SU-DHL-6 (cell line): ENCODE measurements at regions not wholly inside any gene's neighbourhood (a gene's known extent, or its start where the extent isn't known, plus 50 kb on each side); places are given as distances from the start of the nearest gene placed in this dataset.

Experiments used
- CTCF ChIP-seq: fragments of 200-600 bp; sonication (generic); IDR thresholded peaks from one replicate; pipeline ENCODE4 v1.5.1; 2017; ENCODE audit warnings: antibody characterized with exemption, mild to moderate bottlenecking, low read length, moderate library complexity; ENCODE audit not compliant: insufficient read depth, poor library complexity, severe bottlenecking
- EZH2phosphoT487 ChIP-seq: fragments of 200-600 bp; sonication (generic), shearing (Covaris generic); conservative IDR thresholded peaks from 2 replicates; pipeline ENCODE4 v1.6.1; 2018; ENCODE audit warnings: mild to moderate bottlenecking, antibody characterized with exemption, low read length, moderate library complexity, mixed read lengths

GRCh38 chr6:137689377-137689776 is 177.7 kb upstream of the TNFAIP3 start:
- TF ChIP-seq CTCF (no peak), EZH2phosphoT487 (no peak)
